ENCODE measurements at regions not wholly inside any gene's neighbourhood (a gene's known extent, or its start where the extent isn't known, plus 50 kb on each side); places are given as distances from the start of the nearest gene placed in this dataset.

DNA sequence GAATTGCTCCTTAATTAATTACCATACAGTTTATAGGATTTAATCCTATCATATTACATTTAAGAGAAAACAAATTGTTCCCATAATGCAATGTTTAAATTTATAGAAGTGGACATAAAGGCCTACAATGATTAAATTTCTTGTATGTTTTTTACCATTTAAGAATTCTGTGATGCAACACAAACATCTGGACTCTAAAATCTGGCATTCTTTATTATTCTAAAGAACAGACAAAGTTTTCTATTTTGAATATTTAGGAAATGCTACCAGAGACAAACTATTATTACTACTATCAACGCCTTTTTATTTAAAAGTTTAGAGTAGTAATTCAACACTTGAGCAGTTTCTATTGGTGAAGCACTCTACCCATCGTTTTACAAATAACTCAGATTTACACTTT is 535.1 kb downstream of the TMX3 start:
- no peak for DNase-seq (ENCODE audit: low spot score)
- H3K9ac ChIP-seq (ENCODE audit: low read depth in 1 of 2, low read length in 2 of 2): no peak overlapping the region
- no peak overlapping the region for H3K27ac ChIP-seq (ENCODE audit: low read depth in 1 of 2, low read length in 2 of 2)
- H3K4me1 ChIP-seq (ENCODE audit: control insufficient read depth in 4 of 4, insufficient read depth in 4 of 4, low read length in 3 of 4): no peaks in the 10 kb centered on the region
- H3K27me3 ChIP-seq (ENCODE audit: control insufficient read depth in 4 of 4, insufficient read depth in 4 of 4, low read length in 3 of 4): peaks cover 0 to 3% (median 0%) of the 10 kb centered on the region in 4 donors
- H3K9me3 ChIP-seq (ENCODE audit: control insufficient read depth in 4 of 4, low read length in 3 of 4): no peaks in the 10 kb centered on the region
- TF ChIP-seq HNF4G (IDR thresholded peaks at IDR 0.05): no peak
- TF ChIP-seq, protein P1, sequence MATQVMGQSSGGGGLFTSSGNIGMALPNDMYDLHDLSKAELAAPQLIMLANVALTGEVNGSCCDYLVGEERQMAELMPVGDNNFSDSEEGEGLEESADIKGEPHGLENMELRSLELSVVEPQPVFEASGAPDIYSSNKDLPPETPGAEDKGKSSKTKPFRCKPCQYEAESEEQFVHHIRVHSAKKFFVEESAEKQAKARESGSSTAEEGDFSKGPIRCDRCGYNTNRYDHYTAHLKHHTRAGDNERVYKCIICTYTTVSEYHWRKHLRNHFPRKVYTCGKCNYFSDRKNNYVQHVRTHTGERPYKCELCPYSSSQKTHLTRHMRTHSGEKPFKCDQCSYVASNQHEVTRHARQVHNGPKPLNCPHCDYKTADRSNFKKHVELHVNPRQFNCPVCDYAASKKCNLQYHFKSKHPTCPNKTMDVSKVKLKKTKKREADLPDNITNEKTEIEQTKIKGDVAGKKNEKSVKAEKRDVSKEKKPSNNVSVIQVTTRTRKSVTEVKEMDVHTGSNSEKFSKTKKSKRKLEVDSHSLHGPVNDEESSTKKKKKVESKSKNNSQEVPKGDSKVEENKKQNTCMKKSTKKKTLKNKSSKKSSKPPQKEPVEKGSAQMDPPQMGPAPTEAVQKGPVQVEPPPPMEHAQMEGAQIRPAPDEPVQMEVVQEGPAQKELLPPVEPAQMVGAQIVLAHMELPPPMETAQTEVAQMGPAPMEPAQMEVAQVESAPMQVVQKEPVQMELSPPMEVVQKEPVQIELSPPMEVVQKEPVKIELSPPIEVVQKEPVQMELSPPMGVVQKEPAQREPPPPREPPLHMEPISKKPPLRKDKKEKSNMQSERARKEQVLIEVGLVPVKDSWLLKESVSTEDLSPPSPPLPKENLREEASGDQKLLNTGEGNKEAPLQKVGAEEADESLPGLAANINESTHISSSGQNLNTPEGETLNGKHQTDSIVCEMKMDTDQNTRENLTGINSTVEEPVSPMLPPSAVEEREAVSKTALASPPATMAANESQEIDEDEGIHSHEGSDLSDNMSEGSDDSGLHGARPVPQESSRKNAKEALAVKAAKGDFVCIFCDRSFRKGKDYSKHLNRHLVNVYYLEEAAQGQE (IDR thresholded peaks at IDR 0.05): no peak
- TF ChIP-seq FOXA2 (IDR thresholded peaks at IDR 0.05): no peak
- no peak for TF ChIP-seq YY1 (IDR thresholded peaks at IDR 0.05)
- TF ChIP-seq, protein P2, sequence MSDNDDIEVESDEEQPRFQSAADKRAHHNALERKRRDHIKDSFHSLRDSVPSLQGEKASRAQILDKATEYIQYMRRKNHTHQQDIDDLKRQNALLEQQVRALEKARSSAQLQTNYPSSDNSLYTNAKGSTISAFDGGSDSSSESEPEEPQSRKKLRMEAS (IDR thresholded peaks at IDR 0.05): no peak
- TF ChIP-seq EGR1 (IDR thresholded peaks at IDR 0.05; ENCODE audit: low read depth in 2 of 2): no peak
- TF ChIP-seq, protein P3, sequence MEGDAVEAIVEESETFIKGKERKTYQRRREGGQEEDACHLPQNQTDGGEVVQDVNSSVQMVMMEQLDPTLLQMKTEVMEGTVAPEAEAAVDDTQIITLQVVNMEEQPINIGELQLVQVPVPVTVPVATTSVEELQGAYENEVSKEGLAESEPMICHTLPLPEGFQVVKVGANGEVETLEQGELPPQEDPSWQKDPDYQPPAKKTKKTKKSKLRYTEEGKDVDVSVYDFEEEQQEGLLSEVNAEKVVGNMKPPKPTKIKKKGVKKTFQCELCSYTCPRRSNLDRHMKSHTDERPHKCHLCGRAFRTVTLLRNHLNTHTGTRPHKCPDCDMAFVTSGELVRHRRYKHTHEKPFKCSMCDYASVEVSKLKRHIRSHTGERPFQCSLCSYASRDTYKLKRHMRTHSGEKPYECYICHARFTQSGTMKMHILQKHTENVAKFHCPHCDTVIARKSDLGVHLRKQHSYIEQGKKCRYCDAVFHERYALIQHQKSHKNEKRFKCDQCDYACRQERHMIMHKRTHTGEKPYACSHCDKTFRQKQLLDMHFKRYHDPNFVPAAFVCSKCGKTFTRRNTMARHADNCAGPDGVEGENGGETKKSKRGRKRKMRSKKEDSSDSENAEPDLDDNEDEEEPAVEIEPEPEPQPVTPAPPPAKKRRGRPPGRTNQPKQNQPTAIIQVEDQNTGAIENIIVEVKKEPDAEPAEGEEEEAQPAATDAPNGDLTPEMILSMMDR (IDR thresholded peaks at IDR 0.05; ENCODE audit: low read depth, low read length, missing input control): no peak
- TF ChIP-seq HNF4A (conservative IDR thresholded peaks at IDR 0.05): no peak
- no peak for TF ChIP-seq SP1 (IDR thresholded peaks at IDR 0.05)
- no peak for TF ChIP-seq RXRA (IDR thresholded peaks at IDR 0.05)
- no peak for TF ChIP-seq GABPA (IDR thresholded peaks at IDR 0.05 in 1 of 2, conservative IDR thresholded peaks at IDR 0.05 in 1 of 2)
- H3K36me3 ChIP-seq (ENCODE audit: control insufficient read depth in 4 of 4, insufficient read depth in 3 of 4, low read depth in 1 of 4, low read length in 3 of 4): no peaks in the 10 kb centered on the region
- no peak overlapping the region for H3K4me3 ChIP-seq (ENCODE audit: low read depth in 1 of 3, low read length in 3 of 3)
- WGBS: 90% methylated on average over 2 of the region's 2 CpGs

DNA sequence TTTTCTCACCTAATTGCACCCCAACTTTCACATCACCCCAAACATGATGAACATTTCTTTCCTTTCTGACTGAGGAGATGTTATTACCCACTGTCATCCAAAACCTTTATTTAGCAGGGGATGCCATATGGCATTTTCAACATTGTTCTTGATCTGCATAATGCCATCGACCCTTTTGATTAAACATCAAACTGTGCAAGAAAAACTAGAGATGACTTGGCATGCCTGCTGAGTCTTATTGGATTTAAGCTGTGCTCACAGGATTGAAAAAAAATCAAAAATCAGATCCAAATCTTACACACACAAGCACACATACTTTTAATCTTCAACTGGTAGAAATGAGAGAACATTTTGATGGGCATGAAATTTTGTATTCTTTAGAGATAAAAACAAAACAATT is 536.0 kb downstream of the TMX3 start:
- no peaks in the 10 kb centered on the region for H3K36me3 ChIP-seq (ENCODE audit: control insufficient read depth in 4 of 4, insufficient read depth in 3 of 4, low read depth in 1 of 4, low read length in 3 of 4)
- no peaks in the 10 kb centered on the region for H3K27me3 ChIP-seq (ENCODE audit: control insufficient read depth in 4 of 4, insufficient read depth in 4 of 4, low read length in 3 of 4)
- DNase-seq (ENCODE audit: low spot score): no peak
- no peaks in the 10 kb centered on the region for H3K9me3 ChIP-seq (ENCODE audit: control insufficient read depth in 4 of 4, low read length in 3 of 4)
- no peaks in the 10 kb centered on the region for H3K4me1 ChIP-seq (ENCODE audit: control insufficient read depth in 4 of 4, insufficient read depth in 4 of 4, low read length in 3 of 4)
- 75% methylated on average over 1 of the region's 1 CpG for WGBS
- H3K4me3 ChIP-seq (ENCODE audit: low read depth in 1 of 3, low read length in 3 of 3): no peak overlapping the region
- no peak overlapping the region for H3K27ac ChIP-seq (ENCODE audit: low read depth in 1 of 2, low read length in 2 of 2)
- no peak overlapping the region for H3K9ac ChIP-seq (ENCODE audit: low read depth in 1 of 2, low read length in 2 of 2)
- TF ChIP-seq FOXA1 (IDR thresholded peaks at IDR 0.05): no peak
- no peak for TF ChIP-seq RXRA (IDR thresholded peaks at IDR 0.05)
- TF ChIP-seq, protein P4, sequence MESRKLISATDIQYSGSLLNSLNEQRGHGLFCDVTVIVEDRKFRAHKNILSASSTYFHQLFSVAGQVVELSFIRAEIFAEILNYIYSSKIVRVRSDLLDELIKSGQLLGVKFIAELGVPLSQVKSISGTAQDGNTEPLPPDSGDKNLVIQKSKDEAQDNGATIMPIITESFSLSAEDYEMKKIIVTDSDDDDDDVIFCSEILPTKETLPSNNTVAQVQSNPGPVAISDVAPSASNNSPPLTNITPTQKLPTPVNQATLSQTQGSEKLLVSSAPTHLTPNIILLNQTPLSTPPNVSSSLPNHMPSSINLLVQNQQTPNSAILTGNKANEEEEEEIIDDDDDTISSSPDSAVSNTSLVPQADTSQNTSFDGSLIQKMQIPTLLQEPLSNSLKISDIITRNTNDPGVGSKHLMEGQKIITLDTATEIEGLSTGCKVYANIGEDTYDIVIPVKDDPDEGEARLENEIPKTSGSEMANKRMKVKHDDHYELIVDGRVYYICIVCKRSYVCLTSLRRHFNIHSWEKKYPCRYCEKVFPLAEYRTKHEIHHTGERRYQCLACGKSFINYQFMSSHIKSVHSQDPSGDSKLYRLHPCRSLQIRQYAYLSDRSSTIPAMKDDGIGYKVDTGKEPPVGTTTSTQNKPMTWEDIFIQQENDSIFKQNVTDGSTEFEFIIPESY (IDR thresholded peaks at IDR 0.05): no peak
- no peak for TF ChIP-seq HNF4G (IDR thresholded peaks at IDR 0.05)
- no peak for TF ChIP-seq HNF4A (conservative IDR thresholded peaks at IDR 0.05)
- no peak for TF ChIP-seq EGR1 (IDR thresholded peaks at IDR 0.05; ENCODE audit: low read depth in 2 of 2)
- TF ChIP-seq, protein P1 (IDR thresholded peaks at IDR 0.05): no peak

All from liver (tissue), 8 donors.